Right renal cortex interstitium (tissue), 3 donors: ENCODE measurements at regions not wholly inside any gene's neighbourhood (a gene's known extent, or its start where the extent isn't known, plus 50 kb on each side); places are given as distances from the start of the nearest gene placed in this dataset.

Experiments used
- DNase-seq, 3 donors: peaks; one replicate each; pipeline ENCODE4 v3.0.0-alpha.2; 2013; ENCODE audit warnings: low read depth in 3 of 3, low spot score in 2 of 3

DNA sequence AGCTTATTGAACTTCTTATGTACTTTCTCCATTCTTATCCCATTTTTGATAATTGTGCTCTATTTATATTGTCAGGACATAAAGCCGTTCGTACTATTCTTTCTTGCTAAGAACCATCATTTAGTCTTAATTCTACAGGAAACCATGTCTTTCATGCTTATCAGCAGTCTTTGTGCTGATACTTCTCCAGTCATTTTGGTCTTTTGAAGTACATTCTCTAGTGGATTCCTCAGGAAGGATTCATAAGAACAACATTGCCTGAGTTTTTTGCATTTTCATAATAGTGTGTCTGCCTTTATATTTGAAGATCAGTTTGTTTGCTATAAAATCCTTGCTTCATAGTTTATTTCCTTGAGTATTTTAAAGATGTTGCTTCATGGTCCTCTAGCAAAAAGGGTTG is 126.6 kb upstream of the NEO1 start:
- no peak for DNase-seq

- DNase-seq = no peak
Observed at GRCh38 chr15:72923289-72923688, 129.0 kb upstream of the NEO1 start.

DNA sequence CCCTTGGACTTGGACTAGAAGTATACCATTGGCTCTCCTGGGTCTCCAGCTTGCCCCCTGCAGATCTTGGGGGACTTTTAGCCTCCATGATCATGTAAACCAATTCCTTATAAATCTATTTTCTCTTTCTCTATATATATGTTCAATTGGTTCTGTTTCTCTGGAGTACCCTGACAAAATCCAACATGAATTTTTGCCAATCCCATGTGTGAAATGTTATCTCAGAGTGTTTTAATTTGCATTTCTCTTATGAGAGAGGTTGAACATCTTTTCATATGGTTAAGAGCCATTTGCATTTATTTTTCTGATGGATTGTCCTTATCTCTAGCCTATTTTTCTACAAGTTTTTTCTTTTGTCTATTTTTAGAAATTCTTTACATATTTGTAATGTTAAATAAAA is 131.7 kb upstream of the NEO1 start:
- DNase-seq = no peak

DNA sequence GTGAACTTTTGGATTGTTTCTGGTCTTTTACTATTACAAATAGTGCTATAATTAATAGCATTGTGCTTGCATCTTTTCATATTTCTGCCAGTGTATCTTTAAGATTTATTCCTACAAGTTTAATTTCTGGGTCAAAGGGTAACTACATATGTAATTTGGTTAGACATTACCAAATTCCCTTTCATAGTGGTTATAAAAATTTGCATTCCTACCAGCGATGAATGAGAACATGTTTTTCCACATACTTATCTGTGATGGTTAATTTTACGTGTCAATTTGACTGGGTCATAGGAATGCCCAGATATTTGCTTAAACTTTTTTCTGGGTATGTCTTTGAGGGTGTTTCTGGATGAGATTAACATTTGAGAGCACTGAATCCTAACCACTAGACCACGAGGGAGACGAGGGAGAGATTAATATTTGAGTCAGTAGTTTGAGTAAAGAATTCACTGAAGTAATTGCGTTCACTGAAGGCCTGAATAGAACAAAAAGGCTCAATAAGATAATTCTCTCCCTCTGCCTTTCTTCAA is 132.3 kb upstream of the NEO1 start:
- DNase-seq = no peak

- DNase-seq = no peak
Observed at GRCh38 chr15:72916897-72917296, 133.3 kb upstream of the ADPGK start.

GRCh38 chr15:72916378-72916777 is 132.8 kb upstream of the ADPGK start:
- no peak for DNase-seq

GRCh38 chr15:72915843-72916242 is 132.3 kb upstream of the ADPGK start:
- no peak for DNase-seq

GRCh38 chr15:72912996-72913395 is 129.4 kb upstream of the ADPGK start:
- no peak for DNase-seq

GRCh38 chr15:72912121-72912520 is 128.6 kb upstream of the ADPGK start:
- DNase-seq = no peak

DNA sequence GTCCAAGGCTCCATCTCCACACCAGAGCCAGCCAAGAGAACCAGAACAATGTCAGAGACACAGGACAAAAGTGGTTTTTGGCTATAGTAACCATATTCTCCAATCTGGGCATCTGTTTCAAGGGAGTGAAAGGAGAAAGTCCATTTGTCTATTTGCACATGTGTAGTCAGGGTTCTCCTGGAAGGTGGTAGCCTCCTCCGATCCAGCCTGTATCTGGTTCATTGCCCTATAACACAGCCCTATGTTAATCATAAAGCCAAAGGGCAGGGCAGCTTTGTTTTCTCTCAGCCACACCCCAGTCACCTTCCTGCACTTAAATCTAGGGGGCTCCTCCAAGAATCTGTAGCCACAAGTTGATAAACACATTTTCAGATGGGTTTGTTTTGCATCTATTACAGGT is 128.1 kb upstream of the ADPGK start:
- DNase-seq = no peak

DNA sequence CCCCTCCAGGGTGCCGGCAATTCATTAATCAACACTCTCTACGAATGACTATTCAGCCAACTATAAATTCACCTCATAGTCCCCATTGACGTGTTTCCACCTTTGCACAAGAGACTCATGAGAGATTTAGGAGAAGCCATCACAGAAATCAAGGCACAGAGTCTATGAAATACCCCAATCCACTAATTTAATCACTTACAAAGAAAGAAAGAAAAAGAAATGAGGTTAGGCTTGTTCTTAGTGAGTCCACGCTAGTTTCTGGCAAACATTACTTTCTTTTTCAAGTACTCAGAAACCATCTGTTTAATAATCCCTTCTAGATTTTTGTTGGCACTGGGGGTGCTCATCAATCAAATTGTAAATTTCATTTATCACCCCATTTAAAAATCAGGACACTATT is 125.2 kb upstream of the ADPGK start:
- DNase-seq = no peak

GRCh38 chr15:72907733-72908132 is 124.2 kb upstream of the ADPGK start:
- DNase-seq = peak in 1 of 3 donors; percentile 33

- no peak for DNase-seq
Observed at GRCh38 chr15:72902919-72903260, 119.3 kb upstream of the ADPGK start.

GRCh38 chr15:72902245-72902918 is 118.8 kb upstream of the ADPGK start:
- peak; percentile 25 to 44 (median 31) for DNase-seq

- no peak for DNase-seq
Observed at GRCh38 chr15:72892986-72893385, 109.4 kb upstream of the ADPGK start.

- DNase-seq = no peak
Observed at GRCh38 chr15:72890043-72890442, 106.5 kb upstream of the ADPGK start.

DNA sequence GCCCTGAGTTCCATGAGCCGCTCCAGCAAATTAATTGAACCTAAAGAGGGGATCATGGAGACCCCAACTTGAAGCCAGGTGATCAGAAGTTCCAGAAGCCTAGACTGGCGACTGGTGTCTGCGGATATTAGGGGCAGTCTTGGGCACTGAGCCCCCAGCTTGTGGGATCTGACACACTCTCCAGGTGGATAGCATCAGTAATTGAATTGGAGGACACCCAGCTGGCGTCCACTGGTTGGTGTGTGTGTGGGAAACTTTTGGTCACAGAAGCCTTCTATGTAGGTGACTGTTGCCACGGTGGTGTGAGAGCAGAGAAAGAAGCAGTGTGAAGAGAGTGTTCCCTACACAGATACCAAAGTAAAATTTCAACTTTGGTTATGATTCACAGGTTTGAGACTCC is 106.0 kb upstream of the ADPGK start:
- DNase-seq = no peak

- DNase-seq = no peak
Observed at GRCh38 chr15:72888811-72889210, 105.3 kb upstream of the ADPGK start.

DNA sequence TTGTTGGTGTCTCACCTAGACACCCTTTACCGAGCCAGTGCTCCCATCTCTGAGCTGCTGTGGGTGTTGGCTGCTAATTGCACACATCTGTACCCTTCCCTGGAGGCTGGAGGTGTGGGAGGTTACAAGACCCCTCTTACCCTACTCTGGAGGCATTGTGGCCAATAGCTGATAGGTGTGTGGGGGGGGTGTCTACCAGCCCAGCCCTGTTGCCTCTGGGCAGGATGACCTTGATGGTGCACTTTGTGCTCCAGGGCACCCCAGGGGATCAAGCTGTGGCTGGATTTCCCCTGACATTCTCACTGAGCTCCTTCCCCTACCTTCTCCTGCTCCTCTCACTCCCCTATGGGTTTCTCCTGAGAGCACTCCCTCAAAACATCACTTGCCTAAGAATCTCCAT is 104.7 kb upstream of the ADPGK start:
- no peak for DNase-seq

DNA sequence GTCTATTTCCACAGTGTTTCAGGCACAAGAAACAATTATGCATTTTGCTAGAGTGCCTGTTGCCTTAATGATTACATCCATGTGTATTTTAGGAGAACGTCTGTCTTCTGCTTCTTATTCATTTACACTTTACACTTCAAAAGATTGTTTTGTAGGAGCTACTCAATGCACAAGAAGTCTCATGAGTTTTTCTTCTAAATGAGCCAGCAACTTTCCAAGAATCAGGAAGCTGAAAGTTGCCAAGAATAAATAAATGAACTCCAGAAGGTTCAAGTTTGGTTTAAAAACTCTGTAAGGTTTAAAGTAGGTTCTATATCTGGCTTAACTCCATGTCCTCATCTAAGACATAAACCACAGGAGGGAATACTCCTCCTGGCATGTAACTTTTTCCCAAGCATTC is 103.8 kb upstream of the ADPGK start:
- no peak for DNase-seq

GRCh38 chr15:72884311-72884710 is 100.8 kb upstream of the ADPGK start:
- no peak for DNase-seq

DNA sequence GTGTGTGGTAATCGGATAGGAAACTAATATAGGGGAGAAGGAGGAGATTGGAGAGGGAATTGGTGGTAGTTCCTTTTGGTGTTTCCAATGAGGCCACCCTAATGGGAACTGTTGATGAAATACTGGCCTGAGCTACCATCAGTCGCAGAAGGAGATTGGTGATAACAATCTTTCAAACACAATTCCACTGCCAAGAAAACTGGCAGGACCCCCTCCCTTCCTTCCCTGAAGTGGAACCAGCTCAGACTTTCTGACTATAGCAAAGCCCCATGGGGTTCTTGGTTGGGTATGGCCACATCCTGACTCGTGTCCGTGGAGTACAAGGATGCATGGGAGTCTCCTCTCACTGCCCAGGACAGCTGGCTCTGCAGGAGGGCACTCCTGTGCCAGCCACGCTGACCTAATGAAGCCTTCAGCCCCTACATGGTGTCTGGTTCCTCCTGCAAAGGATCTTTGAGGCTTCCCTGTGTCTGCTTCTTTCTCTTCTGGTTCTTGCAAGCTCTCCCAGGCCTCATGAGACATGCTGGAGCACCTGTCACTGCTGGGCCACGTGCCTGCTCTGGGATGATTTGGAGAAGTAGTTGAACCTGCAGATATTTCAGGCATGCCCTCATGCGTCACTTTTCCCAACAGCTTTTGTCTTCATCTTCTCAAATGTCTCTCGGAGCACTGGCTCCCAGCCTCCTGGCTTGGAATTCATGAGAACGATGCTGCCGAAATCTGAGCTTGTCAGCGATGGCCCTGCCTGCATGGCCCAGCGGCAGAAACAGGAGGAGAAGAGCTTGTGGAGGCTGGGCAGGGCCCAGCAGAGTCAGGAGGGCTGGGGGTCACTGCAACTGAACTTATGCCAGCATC is 90.0 kb upstream of the ADPGK start:
- no peak for DNase-seq
